T-helper 2 cell treated with Interferon-gamma antibody and Interleukin-4, amounts not matched to agents 5 μg/mL and 100 μg/mL, for 36 hours (primary cell): ENCODE measurements at regions not wholly inside any gene's neighbourhood (a gene's known extent, or its start where the extent isn't known, plus 50 kb on each side); places are given as distances from the start of the nearest gene placed in this dataset.
"Not testable (repeated sequence)": the region's sequence is repeated elsewhere in the genome, so short reads cannot be mapped to it uniquely, and the experiment has no call there.

Source experiments
- DNase-seq: peaks from one replicate; pipeline ENCODE4 v3.0.0; 2021; ENCODE audit warnings: low spot score
- H3K27ac Mint-ChIP-seq: one replicate; pipeline ENCODE4 v1.8.0; 2021; ENCODE audit warnings: mild to moderate bottlenecking, mixed read lengths
- H3K27me3 Mint-ChIP-seq: one replicate; pipeline ENCODE4 v1.8.0; 2021; ENCODE audit warnings: low read depth, mixed read lengths
- H3K36me3 Mint-ChIP-seq: one replicate; pipeline ENCODE4 v1.8.0; 2021; ENCODE audit warnings: low read depth, mixed read lengths
- H3K4me1 Mint-ChIP-seq: one replicate; pipeline ENCODE4 v1.8.0; 2021; ENCODE audit warnings: low read depth, mixed read lengths
- H3K4me3 Mint-ChIP-seq: one replicate; pipeline ENCODE4 v1.8.0; 2022; ENCODE audit warnings: mild to moderate bottlenecking, moderate library complexity, mixed read lengths
- H3K9me3 Mint-ChIP-seq: one replicate; pipeline ENCODE4 v1.8.0; 2021; ENCODE audit warnings: mixed read lengths

DNA sequence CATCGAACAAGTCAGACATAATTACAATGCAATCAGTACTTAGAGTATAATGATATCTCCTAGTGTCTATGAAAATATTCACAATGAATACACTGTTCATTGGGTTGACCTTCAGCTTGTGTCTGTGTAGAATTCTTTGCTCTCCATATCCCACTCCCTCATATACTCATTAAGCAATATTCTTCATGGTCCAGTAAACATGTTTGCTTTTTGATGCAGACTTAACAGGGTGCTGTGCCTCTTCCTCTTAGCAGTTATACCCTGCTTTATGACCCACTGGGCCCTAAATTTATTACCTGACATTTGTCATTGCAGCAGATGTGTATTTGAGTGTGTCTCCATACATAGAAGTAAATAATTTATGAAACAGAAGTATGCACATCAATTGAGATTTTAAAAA is 352.5 kb upstream of the CCDC179 start:
- H3K9me3 Mint-ChIP-seq, result peaks cover 4% of the 10 kb centered on the region
- no peak overlapping the region for H3K27ac Mint-ChIP-seq
- no peak for DNase-seq
- H3K4me3 Mint-ChIP-seq, result no peak overlapping the region
- H3K27me3 Mint-ChIP-seq, result no peaks in the 10 kb centered on the region
- no peaks in the 10 kb centered on the region for H3K4me1 Mint-ChIP-seq
- H3K36me3 Mint-ChIP-seq, result no peaks in the 10 kb centered on the region

DNA sequence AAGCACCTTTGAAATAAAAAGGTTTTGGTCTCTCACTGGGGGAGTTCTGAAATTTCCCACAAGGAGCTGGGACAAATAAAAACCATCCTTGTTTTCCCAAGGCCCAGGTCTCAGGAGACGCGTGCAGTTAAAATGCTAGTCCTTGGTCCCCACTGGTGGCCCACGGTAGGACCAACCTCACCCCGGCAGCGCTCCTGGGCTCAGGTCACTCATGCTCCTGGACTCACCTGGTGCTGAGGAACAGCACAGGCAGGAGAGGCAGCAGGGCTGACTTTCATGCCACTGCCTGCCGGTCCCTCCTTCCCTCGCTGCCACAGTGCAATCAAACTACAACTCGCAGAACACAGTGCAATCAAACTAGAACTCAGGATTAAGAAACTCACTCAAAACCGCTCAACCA is 356.8 kb upstream of the CCDC179 start:
- H3K4me3 Mint-ChIP-seq, result no peak overlapping the region
- no peaks in the 10 kb centered on the region for H3K36me3 Mint-ChIP-seq
- H3K27me3 Mint-ChIP-seq, result no peaks in the 10 kb centered on the region
- no peak for DNase-seq
- H3K27ac Mint-ChIP-seq, result no peak overlapping the region
- H3K9me3 Mint-ChIP-seq, result peaks cover 3% of the 10 kb centered on the region
- H3K4me1 Mint-ChIP-seq, result no peaks in the 10 kb centered on the region

DNA sequence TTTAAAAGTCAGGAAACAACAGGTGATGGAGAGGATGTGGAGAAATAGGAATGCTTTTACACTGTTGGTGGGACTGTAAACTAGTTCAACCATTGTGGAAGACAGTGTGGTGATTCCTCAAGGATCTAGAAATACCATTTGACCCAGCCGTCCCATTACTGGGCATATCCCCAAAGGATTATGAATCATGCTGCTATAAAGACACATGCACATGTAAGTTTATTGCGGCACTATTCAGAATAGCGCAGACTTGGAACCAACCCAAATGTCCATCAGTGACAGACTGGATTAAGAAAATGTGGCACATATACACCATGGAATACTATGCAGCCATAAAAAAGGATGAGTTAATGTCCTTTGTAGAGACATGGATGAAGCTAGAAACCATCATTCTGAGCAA is 359.8 kb upstream of the CCDC179 start:
- H3K4me3 Mint-ChIP-seq, H3K27me3 Mint-ChIP-seq, H3K9me3 Mint-ChIP-seq, H3K4me1 Mint-ChIP-seq, H3K36me3 Mint-ChIP-seq, H3K27ac Mint-ChIP-seq, DNase-seq: not testable (repeated sequence)

DNA sequence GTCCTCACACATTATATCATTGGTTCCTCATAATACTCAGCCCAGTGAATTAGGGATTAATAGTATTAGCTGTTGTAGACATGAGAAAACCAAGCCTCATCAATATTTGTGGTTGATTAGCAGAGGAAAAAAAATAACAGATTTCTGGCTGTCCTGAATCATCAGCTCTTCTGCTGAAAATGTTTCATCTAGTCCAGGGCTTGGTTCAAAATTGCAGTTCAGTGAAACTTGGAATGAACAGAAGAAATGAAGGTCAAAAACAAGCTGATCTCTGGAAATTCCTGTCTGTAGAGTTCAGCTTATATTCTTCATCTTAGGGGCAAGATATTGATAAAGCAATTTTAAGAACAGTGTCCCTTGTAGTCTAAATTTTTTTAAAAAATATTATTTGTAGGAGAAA is 361.1 kb upstream of the CCDC179 start:
- Mint-ChIP-seq H3K4me1 (no peaks in the 10 kb centered on the region), H3K27me3 (no peaks in the 10 kb centered on the region), H3K27ac (no peak overlapping the region), H3K4me3 (no peak overlapping the region), H3K36me3 (no peaks in the 10 kb centered on the region), H3K9me3 (peaks cover 9% of the 10 kb centered on the region)
- no peak for DNase-seq

- H3K36me3 Mint-ChIP-seq, result no peaks in the 10 kb centered on the region
- no peaks in the 10 kb centered on the region for H3K4me1 Mint-ChIP-seq
- no peak overlapping the region for H3K27ac Mint-ChIP-seq
- no peak for DNase-seq
- H3K9me3 Mint-ChIP-seq, result peaks cover 9% of the 10 kb centered on the region
- no peaks in the 10 kb centered on the region for H3K27me3 Mint-ChIP-seq
- no peak overlapping the region for H3K4me3 Mint-ChIP-seq
Measured at GRCh38 chr11:23226331-23227077, 366.2 kb upstream of the CCDC179 start.

GRCh38 chr11:23227078-23227445 is 366.8 kb upstream of the CCDC179 start:
- Mint-ChIP-seq H3K27me3 (no peaks in the 10 kb centered on the region), H3K27ac (no peak overlapping the region), H3K4me3 (no peak overlapping the region), H3K36me3 (no peaks in the 10 kb centered on the region), H3K4me1 (no peaks in the 10 kb centered on the region), H3K9me3 (peaks cover 6% of the 10 kb centered on the region)
- DNase-seq, result no peak

- H3K27me3 Mint-ChIP-seq, result no peaks in the 10 kb centered on the region
- no peak for DNase-seq
- H3K9me3 Mint-ChIP-seq, result no peaks in the 10 kb centered on the region
- no peaks in the 10 kb centered on the region for H3K4me1 Mint-ChIP-seq
- H3K4me3 Mint-ChIP-seq, result no peak overlapping the region
- no peak overlapping the region for H3K27ac Mint-ChIP-seq
- H3K36me3 Mint-ChIP-seq, result no peaks in the 10 kb centered on the region
Measured at GRCh38 chr11:23232652-23233051, 372.4 kb upstream of the CCDC179 start.

DNA sequence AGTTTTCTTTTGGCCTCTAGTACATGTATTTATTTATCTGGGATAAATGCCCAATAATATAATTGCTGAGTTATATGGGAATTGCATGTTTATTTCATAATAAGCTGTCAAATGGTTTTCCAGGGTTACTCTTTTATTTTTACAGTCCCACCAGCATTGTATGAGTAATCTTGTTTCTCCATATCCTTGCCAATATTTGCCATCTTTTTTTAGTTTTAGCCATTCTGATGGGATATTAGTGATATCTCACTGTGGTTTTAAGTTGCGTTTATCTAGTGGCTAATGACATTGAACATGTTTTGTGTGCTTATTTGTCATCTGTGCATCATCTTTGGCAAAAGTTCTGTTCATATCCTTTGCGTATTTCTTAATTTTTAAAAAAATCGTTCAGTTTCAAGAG is 372.8 kb upstream of the CCDC179 start:
- no peak for DNase-seq
- Mint-ChIP-seq H3K36me3 (no peaks in the 10 kb centered on the region), H3K4me1 (no peaks in the 10 kb centered on the region), H3K4me3 (no peak overlapping the region), H3K9me3 (no peaks in the 10 kb centered on the region), H3K27me3 (no peaks in the 10 kb centered on the region), H3K27ac (no peak overlapping the region)

DNA sequence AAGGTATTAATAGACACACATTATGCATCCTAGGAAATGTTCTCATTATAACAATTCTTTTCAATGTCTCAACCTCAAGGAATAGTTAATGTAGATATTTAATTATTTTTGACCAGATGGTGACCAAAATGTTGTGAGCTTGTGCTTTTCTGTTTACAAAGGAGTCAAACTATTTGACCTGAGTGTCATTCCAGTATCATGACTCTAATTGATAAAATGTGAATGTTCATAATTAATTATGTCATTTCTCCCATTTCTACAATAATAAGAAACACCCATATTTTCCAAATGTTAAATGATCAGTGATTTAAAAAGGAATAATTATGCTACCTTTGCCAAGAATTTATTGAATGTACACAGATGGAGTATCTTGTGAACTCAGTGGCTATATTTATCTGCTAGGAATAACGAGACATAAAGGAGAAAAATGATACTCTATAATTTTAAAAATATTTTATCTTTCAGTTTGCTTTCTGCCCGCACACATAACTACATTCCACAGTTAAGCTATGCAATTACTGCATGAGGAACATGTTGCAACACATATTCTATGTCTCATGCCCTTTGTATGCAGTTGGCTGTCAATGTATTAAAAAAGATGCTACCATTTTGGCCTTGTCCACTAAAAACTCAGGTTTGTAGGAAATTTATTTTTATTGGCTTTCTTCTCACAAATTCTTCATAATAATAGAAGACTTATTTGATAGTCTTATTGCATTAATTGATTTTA is 376.7 kb upstream of the CCDC179 start:
- Mint-ChIP-seq H3K27ac (no peak overlapping the region), H3K36me3 (no peaks in the 10 kb centered on the region), H3K4me3 (no peak overlapping the region), H3K4me1 (no peaks in the 10 kb centered on the region), H3K9me3 (no peaks in the 10 kb centered on the region), H3K27me3 (no peaks in the 10 kb centered on the region)
- DNase-seq, result no peak

DNA sequence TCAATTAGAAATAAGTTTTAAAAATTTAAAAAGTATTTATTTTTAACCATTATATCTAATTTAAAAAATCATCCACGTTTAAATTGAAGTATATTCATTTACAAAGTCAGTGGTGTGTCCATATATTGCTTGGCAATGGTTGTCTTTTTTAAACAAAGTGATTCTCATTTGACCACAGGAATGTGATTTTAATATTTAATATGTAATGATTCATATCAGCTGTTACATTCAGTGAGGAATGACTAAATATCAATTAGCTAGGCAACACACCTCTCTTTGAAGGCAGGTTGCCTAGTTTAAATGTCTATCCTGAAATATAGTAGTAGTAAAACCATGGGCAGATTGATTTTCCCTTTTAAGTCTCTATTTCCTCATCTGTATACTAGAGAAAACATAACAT is 392.2 kb upstream of the CCDC179 start:
- Mint-ChIP-seq H3K9me3 (peaks cover 6% of the 10 kb centered on the region), H3K4me1 (no peaks in the 10 kb centered on the region), H3K27me3 (no peaks in the 10 kb centered on the region), H3K27ac (no peak overlapping the region), H3K4me3 (no peak overlapping the region), H3K36me3 (no peaks in the 10 kb centered on the region)
- no peak for DNase-seq

DNA sequence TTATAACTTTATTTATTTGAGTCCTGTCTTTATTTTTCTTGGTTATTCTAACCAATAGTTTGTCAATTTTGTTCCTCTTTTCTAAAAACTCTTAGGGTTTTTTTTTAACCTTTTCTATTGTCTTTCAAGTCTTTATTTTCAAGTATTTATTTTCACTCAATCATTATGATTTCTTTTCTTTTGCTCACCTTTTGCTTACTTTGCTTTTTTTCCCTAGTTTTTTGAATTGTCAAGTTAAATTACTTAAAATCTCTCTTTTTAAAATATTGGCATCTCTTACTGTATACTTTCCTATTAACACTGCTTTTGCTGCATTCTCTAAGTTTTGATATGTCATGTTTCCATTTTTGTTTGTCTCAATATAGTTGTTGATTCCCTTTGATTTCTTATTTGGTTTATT is 396.8 kb upstream of the CCDC179 start:
- Mint-ChIP-seq H3K4me1 (no peaks in the 10 kb centered on the region), H3K27ac (no peak overlapping the region), H3K4me3 (no peak overlapping the region), H3K9me3 (peaks cover 10% of the 10 kb centered on the region), H3K27me3 (no peaks in the 10 kb centered on the region), H3K36me3 (no peaks in the 10 kb centered on the region)
- DNase-seq, result no peak

DNA sequence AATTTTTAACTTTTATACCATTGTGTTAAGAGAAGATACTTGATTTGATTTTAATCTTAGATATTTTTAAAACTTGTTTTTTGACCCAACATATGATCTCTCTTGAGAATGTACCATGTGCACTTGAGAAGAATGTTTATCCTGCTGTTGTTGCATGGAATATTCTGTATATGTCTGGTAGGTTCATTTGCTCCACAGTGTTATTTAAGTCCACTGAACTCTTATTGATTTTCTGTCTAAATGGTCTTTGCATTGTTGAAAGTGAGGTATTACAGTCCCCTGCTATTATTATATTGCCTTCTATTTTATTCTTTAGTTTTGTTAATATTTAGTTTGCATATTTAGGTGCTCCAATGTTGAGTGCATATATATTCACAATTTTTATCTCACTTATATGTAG is 397.3 kb upstream of the CCDC179 start:
- Mint-ChIP-seq H3K27ac (no peak overlapping the region), H3K36me3 (no peaks in the 10 kb centered on the region), H3K9me3 (peaks cover 10% of the 10 kb centered on the region), H3K4me3 (no peak overlapping the region), H3K4me1 (no peaks in the 10 kb centered on the region), H3K27me3 (no peaks in the 10 kb centered on the region)
- no peak for DNase-seq

DNA sequence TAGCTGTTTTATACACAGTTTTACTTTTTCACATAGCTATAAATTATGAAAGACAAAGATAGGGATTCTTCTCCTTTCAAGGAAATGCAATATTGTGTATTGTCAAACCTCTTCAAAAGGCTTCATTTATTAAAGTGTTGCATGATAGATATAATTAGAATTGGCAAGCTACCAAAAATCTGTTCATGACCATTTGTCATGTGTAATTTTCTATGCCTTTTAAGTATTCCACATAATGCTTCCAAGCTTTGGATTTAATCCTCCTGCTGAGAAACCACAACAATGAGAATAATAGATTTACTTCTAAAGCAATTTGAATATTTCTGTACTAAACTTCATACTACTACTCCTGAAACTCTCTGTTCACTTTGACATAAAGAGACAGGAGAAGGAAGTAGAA is 403.2 kb upstream of the CCDC179 start:
- Mint-ChIP-seq H3K27me3 (no peaks in the 10 kb centered on the region), H3K9me3 (peaks cover 13% of the 10 kb centered on the region), H3K27ac (no peak overlapping the region), H3K36me3 (no peaks in the 10 kb centered on the region), H3K4me1 (no peaks in the 10 kb centered on the region), H3K4me3 (no peak overlapping the region)
- no peak for DNase-seq

DNA sequence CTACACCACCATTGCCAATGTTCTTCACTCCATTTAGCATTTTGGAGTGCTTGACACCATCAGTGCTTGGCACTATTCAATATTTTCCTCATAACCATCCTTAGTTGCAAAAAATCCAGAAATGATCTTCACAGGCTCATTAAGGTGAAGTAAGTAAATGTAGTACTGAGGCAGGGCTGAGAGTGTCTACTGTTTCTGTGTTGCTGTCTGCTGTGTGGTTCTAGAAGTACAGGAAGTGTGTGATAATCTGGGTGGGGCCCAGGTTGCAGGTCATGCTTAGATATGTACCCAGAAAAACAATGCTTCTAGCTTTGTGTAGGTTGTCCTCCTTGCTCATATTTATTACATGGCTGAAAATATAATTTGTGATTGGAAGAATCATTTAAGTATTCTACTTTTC is 411.8 kb upstream of the CCDC179 start:
- no peak for DNase-seq
- peaks cover 10% of the 10 kb centered on the region for H3K9me3 Mint-ChIP-seq
- H3K27me3 Mint-ChIP-seq, result no peaks in the 10 kb centered on the region
- H3K36me3 Mint-ChIP-seq, result no peaks in the 10 kb centered on the region
- no peak overlapping the region for H3K4me3 Mint-ChIP-seq
- H3K27ac Mint-ChIP-seq, result no peak overlapping the region
- H3K4me1 Mint-ChIP-seq, result no peaks in the 10 kb centered on the region

DNA sequence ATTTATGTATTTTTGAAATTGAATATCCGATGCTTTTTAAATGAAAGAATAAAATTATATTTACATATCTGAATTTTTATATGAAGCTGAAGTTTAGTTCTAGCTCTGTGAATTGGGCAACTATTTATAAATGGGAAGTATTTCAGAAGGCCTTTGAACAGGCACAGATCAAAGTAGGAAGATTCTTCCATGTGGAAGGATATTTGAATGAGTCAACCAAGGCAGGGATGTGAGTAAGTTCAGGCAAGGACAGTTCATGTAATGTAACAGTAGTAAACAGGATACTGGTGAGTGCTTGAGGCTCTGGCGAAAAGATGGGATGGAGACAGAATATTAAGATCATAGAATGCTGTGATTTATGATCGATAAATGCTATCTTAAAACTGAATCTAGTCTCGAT is 417.8 kb upstream of the CCDC179 start:
- no peak for DNase-seq
- H3K9me3 Mint-ChIP-seq, result peaks cover 9% of the 10 kb centered on the region
- H3K4me3 Mint-ChIP-seq, result no peak overlapping the region
- H3K27me3 Mint-ChIP-seq, result no peaks in the 10 kb centered on the region
- H3K4me1 Mint-ChIP-seq, result no peaks in the 10 kb centered on the region
- H3K36me3 Mint-ChIP-seq, result no peaks in the 10 kb centered on the region
- H3K27ac Mint-ChIP-seq, result no peak overlapping the region
